ENCODE measurements at regions not wholly inside any gene's neighbourhood (a gene's known extent, or its start where the extent isn't known, plus 50 kb on each side); places are given as distances from the start of the nearest gene placed in this dataset.

DNA sequence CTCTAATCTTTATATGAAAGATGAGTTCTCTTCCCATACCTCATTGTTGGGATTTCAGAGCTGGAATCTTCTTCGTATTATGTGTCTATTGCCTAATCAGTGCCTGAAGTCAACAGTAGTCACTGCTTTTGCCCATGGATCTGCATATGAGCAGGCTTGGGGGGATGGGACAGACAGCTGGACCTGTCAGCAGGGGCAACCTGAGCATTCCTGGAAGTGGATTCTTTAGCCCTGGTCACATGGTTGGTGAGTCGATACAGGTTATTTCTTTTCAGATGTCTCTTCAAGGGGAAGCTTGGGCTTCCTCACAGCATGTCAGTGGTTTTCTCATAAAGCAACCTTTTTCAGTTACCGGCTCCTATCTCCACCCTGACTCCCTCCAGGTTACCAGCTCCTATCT is 97.3 kb upstream of the RBM19 start:
- no peak for TF ChIP-seq POLR2AphosphoS5 (IDR thresholded peaks at IDR 0.05; ENCODE audit: borderline replicate concordance, low read depth, low read length)
- TF ChIP-seq EZH2 (IDR thresholded peaks at IDR 0.05): no peak
- no peak for TF ChIP-seq FOXP2 (optimal IDR thresholded peaks at IDR 0.05; ENCODE audit: control extremely low read depth, extremely low read length, insufficient read depth)

Measured in SK-N-MC (cell line).